HG03469 (cell line): ENCODE measurements at regions not wholly inside any gene's neighbourhood (a gene's known extent, or its start where the extent isn't known, plus 50 kb on each side); places are given as distances from the start of the nearest gene placed in this dataset.

Experiments
- ATAC-seq: cut with Tn5 transposase; IDR thresholded peaks from one replicate; pipeline ENCODE4 v1.9.1; 2021; ENCODE audit warnings: mild to moderate bottlenecking, moderate library complexity, moderate number of reproducible peaks; ENCODE audit not compliant: unreplicated experiment

- no peak for ATAC-seq
These were observed 63.6 kb upstream of the ARID2 start for GRCh38 chr12:45665941-45666340.

- no peak for ATAC-seq
These were observed 63.1 kb upstream of the ARID2 start for GRCh38 chr12:45666396-45666795.

- ATAC-seq: no peak
These were observed 62.7 kb upstream of the ARID2 start for GRCh38 chr12:45666816-45667215.

- no peak for ATAC-seq
These were observed 61.7 kb upstream of the ARID2 start for GRCh38 chr12:45667761-45668160.

GRCh38 chr12:45668641-45669040 lies 60.9 kb upstream of the ARID2 start:
- peak; percentile 5 for ATAC-seq

GRCh38 chr12:45669093-45669492 lies 60.4 kb upstream of the ARID2 start:
- ATAC-seq: peak; percentile 71

- no peak for ATAC-seq
These were observed 59.7 kb upstream of the ARID2 start for GRCh38 chr12:45669792-45670191.

- ATAC-seq: peak; percentile 47
These were observed 59.0 kb upstream of the ARID2 start for GRCh38 chr12:45670346-45671065.

GRCh38 chr12:45671254-45671653 lies 58.3 kb upstream of the ARID2 start:
- no peak for ATAC-seq

- ATAC-seq: no peak
These were observed 55.1 kb upstream of the ARID2 start for GRCh38 chr12:45674181-45674977.

GRCh38 chr12:45675534-45675933 lies 54.0 kb upstream of the ARID2 start:
- ATAC-seq: no peak
